CD14-positive monocyte (primary cell): ENCODE measurements at regions not wholly inside any gene's neighbourhood (a gene's known extent, or its start where the extent isn't known, plus 50 kb on each side); places are given as distances from the start of the nearest gene placed in this dataset.

Experiments
- DNase-seq, 3 donors: peaks; one replicate each; pipeline ENCODE4 v3.0.0-alpha.2; 2011 to 2022
- H2AFZ ChIP-seq: 2 replicates; pipeline ENCODE4 v1.6.0; 2012; ENCODE audit warnings: mild to moderate bottlenecking, low read depth, low read length, inconsistent platforms; ENCODE audit not compliant: insufficient read depth, poor library complexity, severe bottlenecking
- H3K27ac ChIP-seq, 2 donors: 1 replicate in 1 of 2; 2 replicates in 1 of 2; pipeline ENCODE4 v1.5.1; 2012 to 2013; ENCODE audit warnings: low read length in 2 of 2, control low read depth in 1 of 2, inconsistent platforms in 1 of 2, low read depth in 1 of 2, mild to moderate bottlenecking in 1 of 2
- H3K27me3 ChIP-seq, 2 donors: one replicate each; pipeline versions ENCODE4 v1.6.0 to v1.6.1; 2011 to 2013; ENCODE audit warnings: low read length in 2 of 2; ENCODE audit not compliant: control insufficient read depth in 2 of 2, insufficient read depth in 2 of 2
- H3K36me3 ChIP-seq, 2 donors: replicated peaks in 1 of 2; 1 replicate in 1 of 2; 2 replicates in 1 of 2; pipeline versions ENCODE4 v1.5.1 to v1.6.1; 2012 to 2013; ENCODE audit warnings: low read length in 2 of 2, control low read depth in 1 of 2, inconsistent platforms in 1 of 2, mild to moderate bottlenecking in 1 of 2; ENCODE audit not compliant: insufficient read depth in 2 of 2, control insufficient read depth in 1 of 2
- H3K4me1 ChIP-seq, 2 donors: 1 replicate in 1 of 2; 2 replicates in 1 of 2; pipeline versions ENCODE4 v1.5.1 to v1.6.1; 2012 to 2013; ENCODE audit warnings: low read length in 2 of 2, control low read depth in 1 of 2, inconsistent platforms in 1 of 2, mild to moderate bottlenecking in 1 of 2, moderate library complexity in 1 of 2; ENCODE audit not compliant: insufficient read depth in 2 of 2, control insufficient read depth in 1 of 2
- H3K4me2 ChIP-seq: replicated peaks from 2 replicates; pipeline ENCODE3; 2012; ENCODE audit warnings: low read length, moderate library complexity, mild to moderate bottlenecking; ENCODE audit not compliant: poor library complexity, severe bottlenecking; ENCODE audit errors: extremely low read depth
- H3K4me3 ChIP-seq, 3 experiments: fragments of 200-600 bp in 1 of 3; sonication (generic) in 1 of 3; replicated peaks in 1 of 3; 1 replicate in 2 of 3; 2 replicates in 1 of 3; pipeline ENCODE4 v1.5.1; 2011 to 2013; ENCODE audit warnings: low read length in 3 of 3, mild to moderate bottlenecking in 3 of 3, control low read depth in 2 of 3, low read depth in 2 of 3, inconsistent platforms in 1 of 3, moderate library complexity in 1 of 3
- H3K79me2 ChIP-seq: 2 replicates; pipeline ENCODE4 v1.6.0; 2012; ENCODE audit warnings: mild to moderate bottlenecking, control low read depth, inconsistent platforms, low read length, moderate library complexity; ENCODE audit not compliant: insufficient read depth
- H3K9ac ChIP-seq: 2 replicates; pipeline ENCODE4 v1.6.0; 2017; ENCODE audit warnings: low read length, mild to moderate bottlenecking; ENCODE audit not compliant: insufficient read depth, poor library complexity, severe bottlenecking
- H3K9me3 ChIP-seq, 2 donors: replicated peaks in 1 of 2; 1 replicate in 1 of 2; 2 replicates in 1 of 2; pipeline versions ENCODE4 v1.5.1 to v1.6.1; 2012 to 2013; ENCODE audit warnings: low read length in 2 of 2, control low read depth in 1 of 2; ENCODE audit not compliant: control insufficient read depth in 1 of 2, insufficient read depth in 1 of 2
- H4K20me1 ChIP-seq: 2 replicates; pipeline ENCODE4 v1.6.0; 2012; ENCODE audit warnings: mild to moderate bottlenecking, low read length, control low read depth, moderate library complexity; ENCODE audit not compliant: insufficient read depth
- H3K27ac Mint-ChIP-seq, 7 donors: one replicate each; pipeline ENCODE4 v1.8.0; 2020; ENCODE audit warnings: mild to moderate bottlenecking in 7 of 7, mixed read lengths in 7 of 7, moderate library complexity in 6 of 7, inconsistent platforms in 2 of 7
- H3K27me3 Mint-ChIP-seq, 3 donors: one replicate each; pipeline ENCODE4 v1.8.0; 2021 to 2022; ENCODE audit warnings: low read depth in 3 of 3, mild to moderate bottlenecking in 3 of 3, mixed read lengths in 3 of 3, moderate library complexity in 3 of 3, inconsistent platforms in 1 of 3
- H3K36me3 Mint-ChIP-seq, 2 donors: one replicate each; pipeline ENCODE4 v1.8.0; 2020; ENCODE audit warnings: mixed read lengths in 2 of 2, inconsistent platforms in 1 of 2, mild to moderate bottlenecking in 1 of 2
- H3K4me1 Mint-ChIP-seq: one replicate; pipeline ENCODE4 v1.8.0; 2020; ENCODE audit warnings: mild to moderate bottlenecking, mixed read lengths
- H3K4me3 Mint-ChIP-seq, 2 donors: one replicate each; pipeline ENCODE4 v1.8.0; 2020; ENCODE audit warnings: mild to moderate bottlenecking in 2 of 2, mixed read lengths in 2 of 2, moderate library complexity in 1 of 2
- H3K9me3 Mint-ChIP-seq, 7 donors: one replicate each; pipeline ENCODE4 v1.8.0; 2020 to 2022; ENCODE audit warnings: mixed read lengths in 7 of 7, mild to moderate bottlenecking in 6 of 7, moderate library complexity in 6 of 7, inconsistent platforms in 2 of 7
- WGBS: methylation state at CpG from one replicate; pipeline ENCODE4 v1.1.5; 2013; ENCODE audit warnings: missing lambda C conversion rate; ENCODE audit not compliant: insufficient coverage; 5-methylcytosine and 5-hydroxymethylcytosine counted together
- intact Hi-C, 2 donors: fragments of 100-400 bp; cut with micrococcal nuclease; formaldehyde crosslinking; loops; one replicate each; pipeline versions ENCODE4 v1.15.0 to v1.15.1; 2023
- TF ChIP-seq, protein P1 (sequence below): fragments of 200-600 bp; IDR thresholded peaks from one replicate; pipeline ENCODE4 v1.8.0; 2022; ENCODE audit warnings: antibody characterized with exemption, mild to moderate bottlenecking

DNA sequence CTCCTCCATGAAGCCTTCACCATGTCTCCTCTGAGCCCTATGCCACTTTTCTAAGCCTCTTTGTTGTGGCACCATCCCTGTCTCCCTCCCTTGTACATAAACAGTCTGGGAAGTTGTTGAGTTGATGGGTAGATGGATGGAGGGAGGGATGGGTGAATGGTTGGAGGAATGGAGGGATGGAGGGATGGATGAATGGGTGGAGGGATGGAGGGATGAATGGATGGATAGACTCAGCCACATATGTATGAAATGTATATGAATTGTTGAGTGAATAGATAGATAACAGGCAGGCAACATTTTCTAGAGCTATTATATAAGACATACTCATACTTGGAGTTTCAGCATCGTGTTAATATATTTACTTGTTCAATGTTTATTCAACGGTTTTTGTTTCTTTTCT is 58.3 kb upstream of the HES1 start:
- intact Hi-C loops: no loop called here
- Histone ChIP-seq H2AFZ (no peak overlapping the region), H3K4me1 (no peaks in the 10 kb centered on the region), H3K4me2 (no peak overlapping the region), H3K9ac (no peak overlapping the region), H3K27me3 (peaks cover 4 to 11% of the 10 kb centered on the region in 2 donors), H3K27ac (no peak overlapping the region), H4K20me1 (no peaks in the 10 kb centered on the region), H3K9me3 (no peaks in the 10 kb centered on the region), H3K4me3 (no peak overlapping the region), H3K79me2 (no peaks in the 10 kb centered on the region), H3K36me3 (no peaks in the 10 kb centered on the region)
- TF ChIP-seq, protein P1, sequence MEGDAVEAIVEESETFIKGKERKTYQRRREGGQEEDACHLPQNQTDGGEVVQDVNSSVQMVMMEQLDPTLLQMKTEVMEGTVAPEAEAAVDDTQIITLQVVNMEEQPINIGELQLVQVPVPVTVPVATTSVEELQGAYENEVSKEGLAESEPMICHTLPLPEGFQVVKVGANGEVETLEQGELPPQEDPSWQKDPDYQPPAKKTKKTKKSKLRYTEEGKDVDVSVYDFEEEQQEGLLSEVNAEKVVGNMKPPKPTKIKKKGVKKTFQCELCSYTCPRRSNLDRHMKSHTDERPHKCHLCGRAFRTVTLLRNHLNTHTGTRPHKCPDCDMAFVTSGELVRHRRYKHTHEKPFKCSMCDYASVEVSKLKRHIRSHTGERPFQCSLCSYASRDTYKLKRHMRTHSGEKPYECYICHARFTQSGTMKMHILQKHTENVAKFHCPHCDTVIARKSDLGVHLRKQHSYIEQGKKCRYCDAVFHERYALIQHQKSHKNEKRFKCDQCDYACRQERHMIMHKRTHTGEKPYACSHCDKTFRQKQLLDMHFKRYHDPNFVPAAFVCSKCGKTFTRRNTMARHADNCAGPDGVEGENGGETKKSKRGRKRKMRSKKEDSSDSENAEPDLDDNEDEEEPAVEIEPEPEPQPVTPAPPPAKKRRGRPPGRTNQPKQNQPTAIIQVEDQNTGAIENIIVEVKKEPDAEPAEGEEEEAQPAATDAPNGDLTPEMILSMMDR: no peak
- Mint-ChIP-seq H3K9me3 (peaks cover 0 to 2% (median 0%) of the 10 kb centered on the region in 7 donors), H3K27me3 (peaks cover 23 to 36% (median 30%) of the 10 kb centered on the region in 3 donors), H3K4me3 (no peak overlapping the region), H3K4me1 (peaks cover 8% of the 10 kb centered on the region), H3K36me3 (no peaks in the 10 kb centered on the region), H3K27ac (no peak overlapping the region)
- DNase-seq: no peak
- no CpG with 5 or more reads among the region's 2 CpGs for WGBS

DNA sequence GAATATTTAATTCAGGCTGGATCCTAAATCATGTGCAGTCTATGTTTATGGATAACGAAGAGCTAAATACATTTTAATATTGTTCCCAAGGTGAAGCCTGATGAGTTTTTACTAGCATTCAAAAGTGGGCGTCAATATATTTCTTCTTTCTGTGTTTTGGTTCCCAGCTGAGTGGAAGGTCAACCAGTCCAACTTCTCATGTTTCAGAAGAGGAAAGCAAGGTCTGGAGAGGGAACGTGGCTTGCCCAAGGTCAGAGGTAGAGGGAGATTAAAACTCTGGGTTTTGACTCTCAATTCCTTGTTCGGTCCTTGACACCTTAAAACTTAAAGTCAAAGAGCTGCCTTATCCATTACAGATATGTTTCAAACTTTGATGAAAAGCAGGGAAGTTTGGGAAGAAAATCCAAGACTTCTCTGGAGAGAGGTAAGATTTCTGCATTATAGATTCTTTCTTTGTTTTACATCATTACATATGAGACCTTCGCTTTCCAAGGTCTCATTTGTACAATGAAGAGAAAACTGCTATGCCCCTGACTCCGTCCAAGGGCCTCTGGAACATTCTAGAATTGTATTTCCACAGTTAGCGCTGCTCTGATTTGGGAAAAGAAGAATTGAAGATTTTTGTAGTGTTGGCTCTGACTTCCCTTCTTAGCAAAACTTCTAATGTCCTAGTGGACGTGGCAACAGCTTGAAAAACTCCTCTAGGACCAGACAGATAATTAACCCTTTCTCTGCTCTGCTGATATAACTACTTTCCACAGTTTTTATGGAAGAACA is 57.7 kb upstream of the HES1 start:
- Mint-ChIP-seq H3K27ac (no peak overlapping the region), H3K9me3 (peaks cover 0 to 2% (median 0%) of the 10 kb centered on the region in 7 donors), H3K27me3 (peaks cover 26 to 32% (median 29%) of the 10 kb centered on the region in 3 donors), H3K4me3 (no peak overlapping the region), H3K36me3 (no peaks in the 10 kb centered on the region), H3K4me1 (peaks cover 8% of the 10 kb centered on the region)
- no peak overlapping the region for H3K4me2 ChIP-seq
- no peaks in the 10 kb centered on the region for H3K9me3 ChIP-seq
- H3K27me3 ChIP-seq: peaks cover 4 to 9% of the 10 kb centered on the region in 2 donors
- no peak overlapping the region for H3K27ac ChIP-seq
- intact Hi-C loops: no loop called here
- WGBS: 64% methylated on average over 3 of the region's 8 CpGs
- H4K20me1 ChIP-seq: no peaks in the 10 kb centered on the region
- DNase-seq: no peak
- H3K9ac ChIP-seq: no peak overlapping the region
- H3K4me1 ChIP-seq: no peaks in the 10 kb centered on the region
- TF ChIP-seq, protein P1: no peak
- H3K4me3 ChIP-seq: no peak overlapping the region
- H2AFZ ChIP-seq: no peak overlapping the region
- H3K79me2 ChIP-seq: no peaks in the 10 kb centered on the region
- H3K36me3 ChIP-seq: no peaks in the 10 kb centered on the region
